ENCODE measurements at regions not wholly inside any gene's neighbourhood (a gene's known extent, or its start where the extent isn't known, plus 50 kb on each side); places are given as distances from the start of the nearest gene placed in this dataset.

DNA sequence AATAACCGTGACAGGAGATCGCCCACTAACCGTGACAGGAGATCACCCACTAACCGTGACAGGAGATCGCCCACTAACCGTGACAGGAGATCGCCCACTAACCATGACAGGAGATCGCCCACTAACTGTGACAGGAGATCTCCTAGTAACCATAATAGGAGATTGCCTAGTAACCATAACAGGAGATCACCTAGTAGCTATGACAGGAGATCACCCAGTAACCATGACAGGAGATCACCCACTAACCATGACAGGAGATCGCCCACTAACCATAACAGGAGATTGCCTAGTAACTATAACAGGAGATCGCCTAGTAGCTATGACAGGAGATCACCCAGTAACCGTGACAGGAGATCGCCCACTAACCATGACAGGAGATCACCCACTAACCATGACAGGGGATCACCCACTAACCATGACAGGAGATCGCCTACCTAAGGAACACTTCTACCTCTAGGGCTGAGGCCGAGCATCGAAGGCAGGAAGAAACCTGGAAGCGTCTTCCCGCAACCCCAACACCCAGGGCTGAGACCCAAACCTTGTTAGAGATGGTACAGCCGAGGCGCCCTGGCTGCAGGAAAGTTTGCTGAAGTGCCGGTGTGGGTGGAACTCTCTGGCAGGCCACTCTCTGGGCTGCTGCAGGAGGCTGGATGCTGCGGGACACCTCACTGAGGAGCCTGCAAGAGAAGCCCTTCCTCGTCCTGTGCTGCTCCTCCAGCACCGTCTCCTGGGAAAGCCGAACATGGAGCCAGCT, 67.5 kb upstream of the THY1 start:
- H3K27me3 ChIP-seq (ENCODE audit: insufficient read depth, low read length): peaks cover 4% of the 10 kb centered on the region
- H3K4me3 ChIP-seq (ENCODE audit: low read length): no peak overlapping the region
- H3K36me3 ChIP-seq (ENCODE audit: insufficient read depth, low read length): no peaks in the 10 kb centered on the region
- H3K4me1 ChIP-seq (ENCODE audit: insufficient read depth, low read length): no peaks in the 10 kb centered on the region
- no peaks in the 10 kb centered on the region for H3K9me3 ChIP-seq (ENCODE audit: low read length)
- no peak overlapping the region for H2AFZ ChIP-seq (ENCODE audit: low read depth, low read length)

DNA sequence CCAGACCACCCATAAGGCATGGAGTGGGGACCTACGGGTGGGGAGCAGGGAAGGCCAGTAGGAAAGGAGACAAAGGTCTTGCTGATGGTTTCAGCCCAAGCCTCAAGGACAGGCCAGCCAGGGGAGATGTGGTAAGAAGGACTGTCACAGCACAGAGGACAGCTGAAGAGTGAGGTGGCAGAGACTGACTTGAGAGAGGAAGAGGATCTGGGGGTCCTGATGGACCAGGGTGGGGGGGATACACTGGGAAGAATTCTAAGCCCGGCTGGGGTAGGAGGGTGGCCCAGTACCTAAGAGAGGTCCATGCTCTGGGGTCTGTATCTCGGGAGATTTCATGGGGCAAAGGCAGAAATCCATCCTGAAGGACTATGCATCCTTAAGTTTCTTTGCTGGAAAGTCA, 66.1 kb upstream of the THY1 start:
- Histone ChIP-seq H2AFZ (ENCODE audit: low read depth, low read length) (no peak overlapping the region), H3K36me3 (ENCODE audit: insufficient read depth, low read length) (no peaks in the 10 kb centered on the region), H3K9me3 (ENCODE audit: low read length) (no peaks in the 10 kb centered on the region), H3K4me3 (ENCODE audit: low read length) (no peak overlapping the region), H3K4me1 (ENCODE audit: insufficient read depth, low read length) (no peaks in the 10 kb centered on the region), H3K27me3 (ENCODE audit: insufficient read depth, low read length) (no peaks in the 10 kb centered on the region)

DNA sequence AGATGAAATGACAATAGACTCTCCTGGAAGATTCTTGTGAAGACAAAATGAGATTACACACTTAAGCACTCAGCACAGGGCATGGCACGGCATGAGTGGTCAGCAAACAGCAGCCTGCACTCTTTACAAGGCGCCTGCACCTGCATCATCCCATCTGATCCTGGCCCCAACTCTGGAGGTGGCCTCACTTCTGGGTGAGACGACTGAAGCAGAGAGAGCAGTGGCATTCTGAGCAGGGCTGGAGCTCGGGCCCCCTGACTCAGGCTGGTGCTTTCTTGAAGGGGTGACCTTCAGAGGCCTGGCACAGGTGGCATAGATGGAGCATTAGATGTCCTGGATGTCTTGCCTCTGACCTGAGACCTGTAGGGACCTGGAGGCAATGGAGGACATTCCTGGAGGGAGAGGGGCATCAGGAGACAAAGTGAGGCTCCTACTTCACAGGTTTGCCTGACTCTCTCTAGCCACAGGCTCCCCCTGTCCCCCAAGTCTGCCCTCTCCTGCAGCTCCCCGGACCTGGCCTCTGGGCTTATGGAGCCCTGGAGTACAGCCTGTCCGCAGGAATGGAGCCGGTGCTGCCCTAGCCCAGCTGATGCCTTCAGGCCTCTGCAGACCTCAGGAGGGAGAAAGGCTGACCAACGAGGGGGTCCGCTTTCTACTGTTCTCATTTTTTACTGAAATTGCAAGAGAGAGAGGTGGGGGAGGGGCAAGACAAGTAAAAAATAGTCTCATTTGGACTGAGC, 65.5 kb upstream of the THY1 start:
- Histone ChIP-seq H3K36me3 (ENCODE audit: insufficient read depth, low read length) (no peaks in the 10 kb centered on the region), H3K27me3 (ENCODE audit: insufficient read depth, low read length) (no peaks in the 10 kb centered on the region), H2AFZ (ENCODE audit: low read depth, low read length) (no peak overlapping the region), H3K9me3 (ENCODE audit: low read length) (no peaks in the 10 kb centered on the region), H3K4me3 (ENCODE audit: low read length) (no peak overlapping the region), H3K4me1 (ENCODE audit: insufficient read depth, low read length) (no peaks in the 10 kb centered on the region)

DNA sequence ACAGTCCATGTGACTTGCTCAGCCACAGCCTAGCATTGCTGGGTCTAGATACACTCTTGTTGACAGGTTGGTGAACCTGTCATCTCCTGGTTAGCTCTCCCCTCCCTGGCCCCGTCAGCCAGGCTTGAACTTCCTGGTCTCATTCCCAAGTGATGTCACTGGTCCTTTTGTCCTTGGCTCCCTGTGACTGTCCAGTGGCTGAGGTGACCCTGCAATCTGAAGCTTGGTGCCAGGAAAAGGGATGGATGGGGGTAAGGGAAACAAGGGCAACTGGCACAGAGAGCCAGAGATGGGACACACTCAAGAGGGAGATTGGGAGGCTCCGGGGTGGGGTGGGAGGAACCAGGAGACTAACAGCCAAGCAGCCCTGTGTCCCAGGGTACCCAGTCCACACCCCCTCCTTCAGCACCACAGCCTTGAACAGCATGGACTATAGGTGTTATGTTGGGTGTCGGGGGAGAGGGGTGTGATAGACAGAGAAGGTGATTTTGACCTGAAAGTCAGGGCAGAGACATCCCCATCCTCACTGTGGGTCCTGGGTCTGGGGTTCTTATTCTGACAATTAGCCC, 63.8 kb upstream of the THY1 start:
- H3K4me3 ChIP-seq (ENCODE audit: low read length): no peak overlapping the region
- no peaks in the 10 kb centered on the region for H3K4me1 ChIP-seq (ENCODE audit: insufficient read depth, low read length)
- H3K36me3 ChIP-seq (ENCODE audit: insufficient read depth, low read length): no peaks in the 10 kb centered on the region
- H2AFZ ChIP-seq (ENCODE audit: low read depth, low read length): no peak overlapping the region
- no peaks in the 10 kb centered on the region for H3K9me3 ChIP-seq (ENCODE audit: low read length)
- H3K27me3 ChIP-seq (ENCODE audit: insufficient read depth, low read length): peaks cover 14% of the 10 kb centered on the region

DNA sequence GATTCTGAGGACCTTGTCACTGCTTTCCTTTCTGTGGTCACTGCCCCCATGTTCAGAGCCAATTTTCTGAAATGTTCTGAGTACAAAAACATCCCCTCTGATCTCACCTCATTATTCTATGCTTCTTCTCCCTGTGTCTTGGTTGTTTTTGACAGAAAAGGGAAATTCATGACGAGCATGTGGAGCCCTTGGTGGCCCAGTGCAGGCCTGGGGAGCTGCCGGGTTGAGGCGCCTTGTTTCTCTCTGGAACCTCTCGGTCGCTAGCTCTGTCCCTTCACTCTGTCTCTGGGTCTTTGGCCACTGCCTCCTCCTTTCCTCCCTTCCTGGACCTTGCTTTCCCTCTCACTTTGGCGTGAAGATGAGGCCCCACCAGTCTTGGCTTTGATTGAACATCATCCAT, 63.0 kb upstream of the THY1 start:
- Histone ChIP-seq H3K9me3 (ENCODE audit: low read length) (no peaks in the 10 kb centered on the region), H3K36me3 (ENCODE audit: insufficient read depth, low read length) (no peaks in the 10 kb centered on the region), H3K4me3 (ENCODE audit: low read length) (no peak overlapping the region), H3K4me1 (ENCODE audit: insufficient read depth, low read length) (peaks cover 2% of the 10 kb centered on the region), H3K27me3 (ENCODE audit: insufficient read depth, low read length) (peaks cover 16% of the 10 kb centered on the region), H2AFZ (ENCODE audit: low read depth, low read length) (no peak overlapping the region)

DNA sequence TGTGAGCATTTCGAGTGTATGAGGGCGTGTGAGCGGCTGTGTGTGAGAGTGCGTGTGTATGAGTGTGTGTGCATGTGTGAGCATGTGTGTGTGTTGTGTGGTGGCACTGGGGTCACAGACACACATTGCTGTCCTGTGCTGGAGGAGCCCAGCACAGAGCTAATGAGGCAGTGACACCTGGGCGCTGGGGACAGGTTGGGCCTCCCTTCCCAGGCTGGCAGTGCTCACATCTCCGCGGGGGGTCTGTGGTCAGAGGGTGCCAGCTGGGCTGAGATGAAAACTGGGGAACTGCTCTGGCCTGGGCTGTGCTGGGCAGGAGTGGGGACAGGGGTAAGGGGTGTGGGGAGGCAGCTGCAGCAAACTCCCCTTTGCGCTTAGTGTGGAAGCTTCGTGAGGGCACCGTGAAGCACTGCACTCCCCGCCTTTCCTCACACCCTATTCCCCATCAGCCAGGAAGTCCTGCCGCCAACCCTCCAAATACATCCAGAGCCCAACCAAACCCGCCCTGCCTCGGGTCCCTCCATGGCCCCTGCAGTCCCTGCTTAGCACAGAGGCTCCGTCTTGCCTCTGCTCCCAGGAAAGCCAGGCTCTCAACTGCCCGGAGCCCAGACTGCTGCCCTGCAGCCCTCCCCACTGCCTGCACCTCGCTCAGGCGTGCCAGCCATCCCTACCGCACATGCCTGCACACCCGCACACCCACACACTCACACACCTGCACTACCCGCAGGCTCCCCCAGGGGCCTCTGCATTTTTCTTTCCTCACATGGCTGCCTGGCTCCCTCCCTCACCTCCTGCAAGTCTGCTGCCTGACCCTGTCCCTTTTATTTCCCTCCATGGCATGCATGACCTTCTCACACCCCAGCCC, 62.0 kb upstream of the THY1 start:
- no peaks in the 10 kb centered on the region for H3K9me3 ChIP-seq (ENCODE audit: low read length)
- peaks cover 18% of the 10 kb centered on the region for H3K27me3 ChIP-seq (ENCODE audit: insufficient read depth, low read length)
- H3K36me3 ChIP-seq (ENCODE audit: insufficient read depth, low read length): no peaks in the 10 kb centered on the region
- H2AFZ ChIP-seq (ENCODE audit: low read depth, low read length): no peak overlapping the region
- H3K4me1 ChIP-seq (ENCODE audit: insufficient read depth, low read length): peaks cover 2% of the 10 kb centered on the region
- H3K4me3 ChIP-seq (ENCODE audit: low read length): no peak overlapping the region

DNA sequence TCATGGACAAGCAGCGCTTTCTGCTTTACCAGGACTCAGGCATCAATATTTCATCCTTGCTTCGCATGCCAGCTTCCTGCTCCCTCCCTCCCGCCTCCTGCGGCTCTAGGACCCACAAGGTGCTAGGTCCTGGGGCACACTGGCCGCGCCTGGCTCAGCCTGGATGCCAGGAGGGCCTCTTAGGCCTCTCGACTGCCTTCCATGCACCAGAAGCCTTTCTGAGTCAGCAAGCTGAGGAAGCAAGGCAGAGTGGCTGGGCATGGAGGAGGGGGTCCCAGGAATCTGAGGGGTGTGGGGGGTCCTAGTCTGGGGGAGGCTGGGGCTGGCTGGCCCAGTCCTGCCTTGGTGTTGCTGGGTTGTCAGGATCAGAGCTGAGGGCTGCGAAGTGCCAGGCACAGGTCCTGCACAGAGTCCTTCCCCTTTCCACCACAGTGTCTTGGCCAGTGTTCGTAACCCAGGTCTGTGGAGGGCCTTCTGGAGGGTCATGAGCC, 61.0 kb upstream of the THY1 start:
- Histone ChIP-seq H2AFZ (ENCODE audit: low read depth, low read length) (no peak overlapping the region), H3K36me3 (ENCODE audit: insufficient read depth, low read length) (no peaks in the 10 kb centered on the region), H3K9me3 (ENCODE audit: low read length) (no peaks in the 10 kb centered on the region), H3K4me3 (ENCODE audit: low read length) (no peak overlapping the region), H3K4me1 (ENCODE audit: insufficient read depth, low read length) (peaks cover 2% of the 10 kb centered on the region), H3K27me3 (ENCODE audit: insufficient read depth, low read length) (peaks cover 18% of the 10 kb centered on the region)

DNA sequence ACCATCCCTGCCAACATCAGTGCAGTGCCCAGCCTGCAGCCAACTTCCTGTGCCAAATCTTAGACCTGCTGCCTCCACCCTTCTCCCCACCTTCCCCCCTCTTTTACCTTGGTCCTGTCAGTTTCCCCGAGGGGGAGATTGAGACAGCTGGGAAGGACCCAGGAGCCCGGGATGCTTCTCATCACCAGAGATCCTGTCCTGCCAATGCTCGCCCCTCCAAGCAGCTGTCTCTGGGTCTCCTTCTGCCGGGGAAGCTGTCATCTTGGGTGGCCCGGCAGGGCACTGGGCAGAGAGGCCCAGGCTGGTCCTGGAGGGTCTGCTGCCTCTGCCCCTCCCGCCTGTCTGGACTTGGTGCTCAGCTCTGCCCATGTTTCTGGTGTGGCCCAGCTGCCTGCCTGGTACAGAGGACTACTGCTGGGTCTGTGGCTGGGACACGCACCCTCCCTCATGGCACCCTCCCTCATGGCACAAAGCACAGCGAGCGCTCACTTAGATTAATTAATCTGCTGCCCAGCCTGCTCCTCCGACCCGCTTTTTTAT, 60.4 kb upstream of the THY1 start:
- H3K4me1 ChIP-seq (ENCODE audit: insufficient read depth, low read length): peaks cover 2% of the 10 kb centered on the region
- H3K4me3 ChIP-seq (ENCODE audit: low read length): no peak overlapping the region
- H2AFZ ChIP-seq (ENCODE audit: low read depth, low read length): no peak overlapping the region
- H3K27me3 ChIP-seq (ENCODE audit: insufficient read depth, low read length): peaks cover 18% of the 10 kb centered on the region
- H3K9me3 ChIP-seq (ENCODE audit: low read length): no peaks in the 10 kb centered on the region
- no peaks in the 10 kb centered on the region for H3K36me3 ChIP-seq (ENCODE audit: insufficient read depth, low read length)

DNA sequence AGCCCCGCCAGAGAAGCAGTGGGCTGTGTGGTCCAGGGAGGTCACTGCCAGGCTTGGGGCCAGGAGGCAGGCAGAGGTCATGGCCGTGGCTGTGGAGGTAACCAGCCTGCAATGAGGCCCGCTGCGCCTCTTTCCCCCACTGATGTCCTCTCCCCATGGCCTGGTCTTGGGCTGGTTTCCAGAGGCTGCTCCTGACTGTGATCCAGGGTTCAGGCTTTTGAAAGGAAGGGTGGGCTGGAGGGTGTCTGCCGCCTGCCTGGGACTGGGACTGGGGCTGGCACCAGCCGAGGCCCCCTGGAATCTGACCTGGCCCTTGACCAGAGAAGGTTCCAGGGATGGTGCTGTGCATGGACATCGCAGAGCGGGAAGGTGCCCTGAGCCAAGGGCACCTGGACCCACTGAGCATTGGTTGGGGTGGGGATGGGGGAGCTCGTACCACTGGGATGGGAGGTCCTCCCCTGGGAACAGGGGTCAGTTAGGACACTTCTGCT, 59.6 kb upstream of the THY1 start:
- H3K4me3 ChIP-seq (ENCODE audit: low read length): no peak overlapping the region
- peaks cover 18% of the 10 kb centered on the region for H3K27me3 ChIP-seq (ENCODE audit: insufficient read depth, low read length)
- no peak overlapping the region for H2AFZ ChIP-seq (ENCODE audit: low read depth, low read length)
- no peaks in the 10 kb centered on the region for H3K9me3 ChIP-seq (ENCODE audit: low read length)
- H3K4me1 ChIP-seq (ENCODE audit: insufficient read depth, low read length): peaks cover 2% of the 10 kb centered on the region
- no peaks in the 10 kb centered on the region for H3K36me3 ChIP-seq (ENCODE audit: insufficient read depth, low read length)

DNA sequence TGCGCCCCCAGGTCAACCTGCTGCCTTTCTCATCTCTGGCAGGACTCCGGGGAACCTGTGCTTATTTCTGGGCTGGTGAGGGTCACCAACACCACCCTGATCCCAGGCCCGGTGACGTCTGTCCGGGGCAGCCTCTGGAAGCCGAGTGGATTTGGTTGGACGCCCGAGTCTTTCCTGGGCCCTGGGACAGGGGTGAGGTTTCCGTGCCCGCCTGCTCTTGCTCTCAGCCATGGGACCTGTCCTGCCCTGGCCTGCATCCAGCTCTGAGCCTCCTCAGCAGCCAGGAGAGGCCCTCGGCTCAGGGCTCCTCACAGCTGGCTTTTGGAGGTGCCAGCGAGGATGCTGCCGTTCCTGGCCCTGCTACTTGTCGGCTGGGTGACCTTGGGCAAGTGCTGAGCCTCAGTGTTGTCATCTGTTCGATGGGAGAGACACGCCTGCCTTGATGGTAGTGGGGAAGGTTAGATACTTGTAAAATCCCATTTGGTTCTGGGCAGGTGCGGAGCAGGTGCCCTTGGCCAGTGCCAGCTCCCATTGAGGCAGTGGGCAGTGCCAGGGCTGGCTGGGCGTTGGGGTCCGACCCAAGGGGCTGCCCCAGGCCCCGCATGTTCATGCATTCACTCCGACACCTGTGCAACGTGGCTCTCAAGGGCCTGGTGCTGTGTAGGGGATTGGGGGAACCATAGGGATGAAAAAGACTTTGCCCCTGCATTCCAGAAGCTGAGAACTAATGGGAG, 58.9 kb upstream of the THY1 start:
- Histone ChIP-seq H3K4me3 (ENCODE audit: low read length) (no peak overlapping the region), H3K9me3 (ENCODE audit: low read length) (no peaks in the 10 kb centered on the region), H3K27me3 (ENCODE audit: insufficient read depth, low read length) (peaks cover 18% of the 10 kb centered on the region), H3K36me3 (ENCODE audit: insufficient read depth, low read length) (no peaks in the 10 kb centered on the region), H2AFZ (ENCODE audit: low read depth, low read length) (no peak overlapping the region), H3K4me1 (ENCODE audit: insufficient read depth, low read length) (peaks cover 2% of the 10 kb centered on the region)

DNA sequence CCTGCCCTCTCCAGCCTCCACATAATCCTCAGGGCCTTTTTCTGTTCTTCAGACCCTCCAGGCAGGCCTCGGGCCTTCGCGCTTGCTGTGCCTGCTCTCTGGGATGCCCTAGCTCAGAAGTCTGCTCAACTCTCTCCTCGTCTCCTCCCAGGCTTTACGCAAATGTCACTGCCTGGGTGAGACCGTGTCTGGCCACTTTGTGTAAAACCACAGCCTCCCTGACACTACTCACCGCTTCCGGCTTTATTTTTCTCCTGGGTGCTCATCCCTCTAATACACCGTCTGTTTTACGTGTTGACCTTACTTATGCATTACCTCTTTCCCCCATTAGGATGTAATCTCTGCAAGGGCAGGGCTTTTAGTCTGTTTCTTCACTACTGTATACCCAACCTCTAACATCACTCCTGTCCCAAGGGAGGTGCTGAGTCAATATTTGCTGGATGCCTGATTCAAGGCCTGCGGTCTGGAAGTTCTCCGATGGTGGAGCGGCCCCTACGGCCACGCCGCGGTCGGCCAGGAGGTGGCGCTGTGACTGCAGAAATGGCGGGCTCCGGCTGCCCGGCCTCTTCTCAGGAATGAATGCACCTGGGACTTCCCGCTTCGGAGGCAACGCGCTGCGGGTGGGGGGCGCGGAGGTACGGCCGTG, 58.2 kb upstream of the THY1 start:
- H3K36me3 ChIP-seq (ENCODE audit: insufficient read depth, low read length): no peaks in the 10 kb centered on the region
- H3K4me1 ChIP-seq (ENCODE audit: insufficient read depth, low read length): peaks cover 2% of the 10 kb centered on the region
- no peaks in the 10 kb centered on the region for H3K9me3 ChIP-seq (ENCODE audit: low read length)
- peaks cover 20% of the 10 kb centered on the region for H3K27me3 ChIP-seq (ENCODE audit: insufficient read depth, low read length)
- H2AFZ ChIP-seq (ENCODE audit: low read depth, low read length): no peak overlapping the region
- no peak overlapping the region for H3K4me3 ChIP-seq (ENCODE audit: low read length)

All from neuron (in vitro differentiated cells).